NB4 (cell line): ENCODE measurements at regions not wholly inside any gene's neighbourhood (a gene's known extent, or its start where the extent isn't known, plus 50 kb on each side); places are given as distances from the start of the nearest gene placed in this dataset.

Source experiments
- MYC ChIP-seq: IDR thresholded peaks from 2 replicates; pipeline ENCODE4 v1.6.1; 2011; ENCODE audit warnings: low read depth, low read length
- POLR2A ChIP-seq: IDR thresholded peaks from 2 replicates; pipeline ENCODE4 v1.6.1; 2011; ENCODE audit warnings: mild to moderate bottlenecking; ENCODE audit not compliant: insufficient read length; ENCODE audit errors: extremely low read depth
- TF ChIP-seq, protein P1 (sequence below): IDR thresholded peaks from one replicate; pipeline ENCODE4 v1.5.1; 2012; ENCODE audit warnings: low read depth, low read length
- TF ChIP-seq, protein P2 (sequence below): IDR thresholded peaks from 2 replicates; pipeline ENCODE4 v1.6.1; 2011; ENCODE audit warnings: low read depth, low read length

DNA sequence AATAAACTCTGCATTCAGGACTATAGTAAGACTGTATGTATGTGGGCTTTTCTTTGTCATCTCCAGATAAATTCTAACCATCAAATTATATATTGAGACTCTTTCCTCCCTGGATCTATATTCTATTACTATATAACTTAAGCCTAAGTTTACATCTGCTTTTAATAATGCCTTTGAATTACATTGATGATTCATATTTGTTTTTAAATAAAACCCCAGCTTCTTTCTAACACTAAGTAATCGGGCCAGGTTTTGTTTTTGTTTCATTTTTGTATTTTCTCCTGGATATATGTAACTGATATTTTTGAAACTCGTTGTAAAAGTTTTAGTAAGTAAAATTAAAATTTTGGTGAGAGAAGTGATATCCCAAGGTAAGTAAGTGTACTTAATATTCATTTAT lies 1599.1 kb downstream of the PCDH9 start:
- TF ChIP-seq, protein P1, sequence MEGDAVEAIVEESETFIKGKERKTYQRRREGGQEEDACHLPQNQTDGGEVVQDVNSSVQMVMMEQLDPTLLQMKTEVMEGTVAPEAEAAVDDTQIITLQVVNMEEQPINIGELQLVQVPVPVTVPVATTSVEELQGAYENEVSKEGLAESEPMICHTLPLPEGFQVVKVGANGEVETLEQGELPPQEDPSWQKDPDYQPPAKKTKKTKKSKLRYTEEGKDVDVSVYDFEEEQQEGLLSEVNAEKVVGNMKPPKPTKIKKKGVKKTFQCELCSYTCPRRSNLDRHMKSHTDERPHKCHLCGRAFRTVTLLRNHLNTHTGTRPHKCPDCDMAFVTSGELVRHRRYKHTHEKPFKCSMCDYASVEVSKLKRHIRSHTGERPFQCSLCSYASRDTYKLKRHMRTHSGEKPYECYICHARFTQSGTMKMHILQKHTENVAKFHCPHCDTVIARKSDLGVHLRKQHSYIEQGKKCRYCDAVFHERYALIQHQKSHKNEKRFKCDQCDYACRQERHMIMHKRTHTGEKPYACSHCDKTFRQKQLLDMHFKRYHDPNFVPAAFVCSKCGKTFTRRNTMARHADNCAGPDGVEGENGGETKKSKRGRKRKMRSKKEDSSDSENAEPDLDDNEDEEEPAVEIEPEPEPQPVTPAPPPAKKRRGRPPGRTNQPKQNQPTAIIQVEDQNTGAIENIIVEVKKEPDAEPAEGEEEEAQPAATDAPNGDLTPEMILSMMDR, result no peak
- TF ChIP-seq POLR2A (no peak), MYC (no peak)
- TF ChIP-seq, protein P2, sequence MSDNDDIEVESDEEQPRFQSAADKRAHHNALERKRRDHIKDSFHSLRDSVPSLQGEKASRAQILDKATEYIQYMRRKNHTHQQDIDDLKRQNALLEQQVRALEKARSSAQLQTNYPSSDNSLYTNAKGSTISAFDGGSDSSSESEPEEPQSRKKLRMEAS, result no peak
